IMR-90 (cell line): ENCODE measurements at regions not wholly inside any gene's neighbourhood (a gene's known extent, or its start where the extent isn't known, plus 50 kb on each side); places are given as distances from the start of the nearest gene placed in this dataset.
A peak's percentile ranks its signal among the peaks of the same experiment; 100 is the strongest.

Experiments
- ATAC-seq: fragments of 200-7000 bp; cut with Tn5 transposase; 2 replicates; pipeline ENCODE4 v1.9.1; 2020; ENCODE audit warnings: low read depth, mild to moderate bottlenecking, moderate library complexity
- BruUV-seq: library from RNA; stranded (reverse); fragments of 400-500 nt; replicated peaks from 2 replicates; lab custom pipeline; 2021; lab: Mats Ljungman, UMichigan
- CTCF ChIA-PET: fragments of 300-600 bp; formaldehyde crosslinking; extraction: SDS; loops from one replicate; lab custom pipeline; 2021; ENCODE audit warnings: antibody characterized with exemption; lab: Yijun Ruan, JAX
- POLR2A ChIA-PET: fragments of 300-600 bp; sonication (Branson Sonifier 250); formaldehyde crosslinking; loops from one replicate; lab custom pipeline; 2022; ENCODE audit warnings: antibody characterized with exemption; ENCODE audit not compliant: unreplicated experiment; lab: Charles Lee
- DNase-seq: peaks from one replicate; pipeline ENCODE4 v3.0.0; 2013
- H2AFZ ChIP-seq: replicated peaks from 2 replicates; pipeline ENCODE3; 2013; ENCODE audit warnings: low read length, mild to moderate bottlenecking; ENCODE audit not compliant: poor library complexity
- H2AK5ac ChIP-seq: 2 replicates; pipeline ENCODE4 v1.6.1; 2013; ENCODE audit warnings: low read depth, low read length, inconsistent platforms
- H2AK9ac ChIP-seq: replicated peaks from 2 replicates; pipeline ENCODE3; 2013; ENCODE audit warnings: mild to moderate bottlenecking, low read depth, low read length, moderate library complexity; ENCODE audit not compliant: poor library complexity
- H2BK120ac ChIP-seq: 2 replicates; pipeline ENCODE4 v1.6.1; 2013; ENCODE audit warnings: low read depth, low read length, inconsistent platforms
- H2BK15ac ChIP-seq: 3 replicates; pipeline ENCODE4 v1.6.1; 2013; ENCODE audit warnings: low read depth, low read length, inconsistent platforms
- H2BK20ac ChIP-seq: 2 replicates; pipeline ENCODE4 v1.6.1; 2013; ENCODE audit warnings: low read depth, mild to moderate bottlenecking, inconsistent platforms, low read length, moderate library complexity
- H2BK5ac ChIP-seq: 2 replicates; pipeline ENCODE4 v1.6.1; 2013; ENCODE audit warnings: mild to moderate bottlenecking, low read depth, low read length, inconsistent platforms; ENCODE audit not compliant: poor library complexity, severe bottlenecking
- H3K14ac ChIP-seq: replicated peaks from 2 replicates; pipeline ENCODE4 v1.6.1; 2013; ENCODE audit warnings: low read depth, low read length, inconsistent platforms
- H3K18ac ChIP-seq: 2 replicates; pipeline ENCODE4 v1.6.1; 2013; ENCODE audit warnings: low read depth, low read length, control low read depth
- H3K23ac ChIP-seq: 2 replicates; pipeline ENCODE4 v1.6.1; 2013; ENCODE audit warnings: low read depth, low read length, inconsistent platforms
- H3K27ac ChIP-seq: 2 replicates; pipeline ENCODE4 v1.5.1; 2013; ENCODE audit warnings: mild to moderate bottlenecking, control low read depth, low read length; ENCODE audit not compliant: insufficient read depth
- H3K27me3 ChIP-seq: 2 replicates; pipeline ENCODE4 v1.6.1; 2013; ENCODE audit warnings: low read length; ENCODE audit not compliant: control insufficient read depth, insufficient read depth
- H3K36me3 ChIP-seq: 2 replicates; pipeline ENCODE4 v1.6.1; 2013; ENCODE audit warnings: low read length, mixed read lengths; ENCODE audit not compliant: control insufficient read depth, insufficient read depth
- H3K4ac ChIP-seq: 2 replicates; pipeline ENCODE4 v1.6.1; 2013; ENCODE audit warnings: low read depth, low read length, inconsistent platforms
- H3K4me1 ChIP-seq: 2 replicates; pipeline ENCODE4 v1.6.1; 2013; ENCODE audit warnings: low read length, mixed read lengths; ENCODE audit not compliant: control insufficient read depth, insufficient read depth
- H3K4me2 ChIP-seq: 2 replicates; pipeline ENCODE4 v1.6.1; 2013; ENCODE audit warnings: low read depth, mild to moderate bottlenecking, control low read depth, low read length, moderate library complexity
- H3K4me3 ChIP-seq: 2 replicates; pipeline ENCODE4 v1.5.1; 2013; ENCODE audit warnings: low read depth, mild to moderate bottlenecking, control low read depth, low read length, moderate library complexity; ENCODE audit not compliant: insufficient read depth
- H3K56ac ChIP-seq: 2 replicates; pipeline ENCODE4 v1.6.1; 2013; ENCODE audit warnings: low read length, inconsistent platforms; ENCODE audit not compliant: insufficient read depth; ENCODE audit errors: extremely low read depth
- H3K79me1 ChIP-seq, 2 experiments: 2 replicates each; pipeline ENCODE4 v1.6.1; 2013; ENCODE audit warnings: low read length in 2 of 2, inconsistent platforms in 1 of 2, low read depth in 1 of 2
- H3K9ac ChIP-seq: 2 replicates; pipeline ENCODE4 v1.6.1; 2013; ENCODE audit warnings: low read depth, low read length, control low read depth
- H3K9me1 ChIP-seq: 2 replicates; pipeline ENCODE4 v1.6.1; 2013; ENCODE audit warnings: low read length, inconsistent platforms; ENCODE audit not compliant: insufficient read depth
- H3K9me3 ChIP-seq: 2 replicates; pipeline ENCODE4 v1.6.1; 2013; ENCODE audit warnings: low read length; ENCODE audit not compliant: control insufficient read depth, insufficient read depth
- H4K20me1 ChIP-seq: 2 replicates; pipeline ENCODE4 v1.6.1; 2013; ENCODE audit warnings: low read length, inconsistent platforms; ENCODE audit not compliant: insufficient read depth
- H4K5ac ChIP-seq: 2 replicates; pipeline ENCODE4 v1.6.1; 2013; ENCODE audit warnings: mild to moderate bottlenecking, low read depth, low read length, control low read depth
- H4K8ac ChIP-seq, 2 experiments: 2 replicates each; pipeline ENCODE4 v1.6.1; 2013; ENCODE audit warnings: low read depth in 2 of 2, low read length in 2 of 2, control low read depth in 1 of 2, inconsistent platforms in 1 of 2
- H4K91ac ChIP-seq: 2 replicates; pipeline ENCODE4 v1.6.1; 2013; ENCODE audit warnings: low read depth, low read length, inconsistent platforms; ENCODE audit not compliant: insufficient read depth
- CHD1 ChIP-seq: IDR thresholded peaks from 2 replicates; pipeline ENCODE4 v1.6.1; 2012; ENCODE audit warnings: low read depth, low read length, improper control_type of control experiment
- MAFK ChIP-seq: IDR thresholded peaks from 2 replicates; pipeline ENCODE4 v1.6.1; 2012; ENCODE audit warnings: low read depth, low read length, improper control_type of control experiment
- MXI1 ChIP-seq: IDR thresholded peaks from 2 replicates; pipeline ENCODE4 v1.6.1; 2012; ENCODE audit warnings: low read depth, mild to moderate bottlenecking, low read length, moderate library complexity, borderline replicate concordance
- NFE2L2 ChIP-seq: fragments of 150-350 bp; IDR thresholded peaks from 2 replicates; pipeline ENCODE4 v1.6.1; 2016; ENCODE audit warnings: low read depth, mild to moderate bottlenecking, low read length
- POLR2A ChIP-seq: IDR thresholded peaks from 2 replicates; pipeline ENCODE4 v1.6.1; 2012; ENCODE audit warnings: mild to moderate bottlenecking, low read depth, low read length
- RFX5 ChIP-seq: IDR thresholded peaks from 2 replicates; pipeline ENCODE4 v1.8.0; 2012; ENCODE audit warnings: low read depth, mild to moderate bottlenecking, low read length, moderate library complexity
- SMC3 ChIP-seq: fragments of 150-350 bp; IDR thresholded peaks from 2 replicates; pipeline ENCODE4 v1.6.1; 2016; ENCODE audit warnings: low read depth, mild to moderate bottlenecking, antibody characterized with exemption, low read length, moderate library complexity
- WGBS, 2 experiments: methylation state at CpG; one replicate each; pipeline versions ENCODE4 v1.1.5 to v1.1.7; 2013; ENCODE audit warnings: missing lambda C conversion rate in 2 of 2; ENCODE audit not compliant: insufficient read length in 1 of 2; ENCODE audit errors: extremely low coverage in 2 of 2; 5-methylcytosine and 5-hydroxymethylcytosine counted together
- dilution Hi-C: fragments of 300-500 bp; cut with HindIII; formaldehyde crosslinking; loops from one replicate; pipeline ENCODE4 v1.14.3; 2018; ENCODE audit warnings: low sequenced_read_pairs; ENCODE audit not compliant: unreplicated experiment
- in situ Hi-C: fragments of 300-500 bp; cut with MboI; formaldehyde crosslinking; loops from 3 replicates; pipeline ENCODE4 v1.14.3; 2019; ENCODE audit warnings: low sequenced_read_pairs, inconsistent platforms, mixed read lengths
- intact Hi-C: fragments of 100-400 bp; cut with micrococcal nuclease; formaldehyde crosslinking; loops from 2 replicates; pipeline ENCODE4 v1.10.0; 2022
- TF ChIP-seq, protein P1 (sequence below): fragments of 150-350 bp; IDR thresholded peaks from 2 replicates; pipeline ENCODE4 v1.6.1; 2017; ENCODE audit warnings: mild to moderate bottlenecking, antibody characterized with exemption, low read length, low read depth
- TF ChIP-seq, protein P2 (sequence below): fragments of 150-350 bp; IDR thresholded peaks from 2 replicates; pipeline ENCODE4 v1.6.1; 2016; ENCODE audit warnings: low read depth, mild to moderate bottlenecking, low read length, moderate library complexity, borderline replicate concordance

DNA sequence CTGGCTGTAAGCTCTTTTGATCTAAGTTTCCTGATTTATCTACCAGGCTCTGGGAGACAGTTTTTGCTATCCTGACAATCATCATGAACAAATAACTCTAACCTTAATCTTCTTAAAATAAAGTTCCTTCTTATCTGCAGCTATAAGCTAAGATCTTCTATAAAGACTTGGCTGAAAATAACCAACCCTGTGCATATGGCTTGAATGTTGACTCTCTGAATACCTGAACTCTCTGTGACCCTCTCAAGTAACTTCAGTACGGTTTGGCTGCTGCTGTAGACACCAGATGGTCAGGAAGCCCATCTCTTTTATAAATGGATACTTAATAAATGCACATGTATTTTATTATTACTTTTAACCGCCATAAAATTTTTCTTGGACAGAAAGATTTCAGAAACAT lies 412.4 kb upstream of the CBLB start:
- no peak overlapping the region for H4K5ac ChIP-seq
- TF ChIP-seq RFX5 (no peak), SMC3 (no peak), MXI1 (no peak), MAFK (no peak), POLR2A (no peak), NFE2L2 (no peak), CHD1 (no peak)
- TF ChIP-seq, protein P1, sequence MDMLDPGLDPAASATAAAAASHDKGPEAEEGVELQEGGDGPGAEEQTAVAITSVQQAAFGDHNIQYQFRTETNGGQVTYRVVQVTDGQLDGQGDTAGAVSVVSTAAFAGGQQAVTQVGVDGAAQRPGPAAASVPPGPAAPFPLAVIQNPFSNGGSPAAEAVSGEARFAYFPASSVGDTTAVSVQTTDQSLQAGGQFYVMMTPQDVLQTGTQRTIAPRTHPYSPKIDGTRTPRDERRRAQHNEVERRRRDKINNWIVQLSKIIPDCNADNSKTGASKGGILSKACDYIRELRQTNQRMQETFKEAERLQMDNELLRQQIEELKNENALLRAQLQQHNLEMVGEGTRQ: no peak
- TF ChIP-seq, protein P2, sequence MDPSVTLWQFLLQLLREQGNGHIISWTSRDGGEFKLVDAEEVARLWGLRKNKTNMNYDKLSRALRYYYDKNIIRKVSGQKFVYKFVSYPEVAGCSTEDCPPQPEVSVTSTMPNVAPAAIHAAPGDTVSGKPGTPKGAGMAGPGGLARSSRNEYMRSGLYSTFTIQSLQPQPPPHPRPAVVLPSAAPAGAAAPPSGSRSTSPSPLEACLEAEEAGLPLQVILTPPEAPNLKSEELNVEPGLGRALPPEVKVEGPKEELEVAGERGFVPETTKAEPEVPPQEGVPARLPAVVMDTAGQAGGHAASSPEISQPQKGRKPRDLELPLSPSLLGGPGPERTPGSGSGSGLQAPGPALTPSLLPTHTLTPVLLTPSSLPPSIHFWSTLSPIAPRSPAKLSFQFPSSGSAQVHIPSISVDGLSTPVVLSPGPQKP: no peak
- no peaks in the 10 kb centered on the region for H3K79me1 ChIP-seq
- H3K14ac ChIP-seq: no peak overlapping the region
- no peak overlapping the region for H3K18ac ChIP-seq
- no peak overlapping the region for H4K91ac ChIP-seq
- H3K36me3 ChIP-seq: no peaks in the 10 kb centered on the region
- in situ Hi-C loops (no loop called here), intact Hi-C loops (no loop called here), dilution Hi-C loops (no loop called here)
- WGBS, 2 experiments: no CpG with 5 or more reads among the region's 2 CpGs
- ATAC-seq (no peak), DNase-seq (peak; percentile 77)
- no peak overlapping the region for H2BK20ac ChIP-seq
- H2BK120ac ChIP-seq: no peak overlapping the region
- H3K9me3 ChIP-seq: no peaks in the 10 kb centered on the region
- no peak overlapping the region for H3K4me2 ChIP-seq
- CTCF ChIA-PET: no interaction called here
- no peak overlapping the region for H2BK15ac ChIP-seq
- no peak overlapping the region for H3K4me3 ChIP-seq
- no TSS peak for BruUV-seq
- H2AK9ac ChIP-seq: no peak overlapping the region
- H3K23ac ChIP-seq: no peak overlapping the region
- H4K20me1 ChIP-seq: no peaks in the 10 kb centered on the region
- H2AFZ ChIP-seq: no peak overlapping the region
- no peak overlapping the region for H3K9ac ChIP-seq
- POLR2A ChIA-PET: no interaction called here
- no peak overlapping the region for H3K27ac ChIP-seq
- no peaks in the 10 kb centered on the region; the same call in 1 of the 2 replicates for H3K4me1 ChIP-seq
- no peak overlapping the region for H3K4ac ChIP-seq
- no peak overlapping the region for H2BK5ac ChIP-seq
- H2AK5ac ChIP-seq: no peak overlapping the region
- no peaks in the 10 kb centered on the region for H3K27me3 ChIP-seq
- H3K9me1 ChIP-seq: no peaks in the 10 kb centered on the region
- no peak overlapping the region for H4K8ac ChIP-seq
- no peak overlapping the region for H3K56ac ChIP-seq
